GM18873 (cell line): ENCODE measurements at regions not wholly inside any gene's neighbourhood (a gene's known extent, or its start where the extent isn't known, plus 50 kb on each side); places are given as distances from the start of the nearest gene placed in this dataset.

Experiments used
- ATAC-seq: cut with Tn5 transposase; IDR thresholded peaks from one replicate; pipeline ENCODE4 v1.9.1; 2021; ENCODE audit warnings: mild to moderate bottlenecking, moderate library complexity, moderate number of reproducible peaks; ENCODE audit not compliant: unreplicated experiment, low FRiP score

GRCh38 chr1:229022595-229023333 lies 248.1 kb upstream of the RAB4A start:
- ATAC-seq, result no peak

DNA sequence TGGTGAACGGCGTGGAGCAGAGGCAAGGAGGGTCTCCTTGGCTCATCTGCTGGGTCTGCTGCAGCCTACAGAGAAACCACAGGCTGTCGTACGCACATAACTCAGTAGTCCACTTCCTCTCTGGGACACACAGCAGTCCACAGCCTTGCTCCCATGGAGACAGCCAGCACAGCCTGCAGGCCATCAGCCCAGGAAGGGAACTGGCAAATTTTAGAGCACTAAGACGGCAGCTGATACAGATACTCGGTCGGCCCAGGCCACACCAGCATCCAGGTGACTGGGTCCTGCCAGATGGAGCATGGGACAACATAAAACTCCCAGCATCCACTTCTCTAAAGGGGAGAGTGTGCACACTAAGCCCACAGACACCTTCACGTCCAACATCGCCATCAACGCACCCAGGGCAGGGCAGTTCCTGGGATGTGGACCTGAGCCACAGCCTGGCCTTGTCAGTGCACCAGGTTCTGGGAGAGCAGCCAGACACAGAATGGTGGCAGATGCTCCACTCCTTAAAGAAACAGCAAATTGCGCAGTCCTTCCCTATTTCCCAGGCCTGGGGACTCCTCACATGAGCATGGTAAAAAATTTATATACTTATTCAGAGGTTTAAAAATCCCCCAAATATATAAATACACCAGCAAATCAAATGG lies 247.1 kb upstream of the RAB4A start:
- no peak for ATAC-seq

DNA sequence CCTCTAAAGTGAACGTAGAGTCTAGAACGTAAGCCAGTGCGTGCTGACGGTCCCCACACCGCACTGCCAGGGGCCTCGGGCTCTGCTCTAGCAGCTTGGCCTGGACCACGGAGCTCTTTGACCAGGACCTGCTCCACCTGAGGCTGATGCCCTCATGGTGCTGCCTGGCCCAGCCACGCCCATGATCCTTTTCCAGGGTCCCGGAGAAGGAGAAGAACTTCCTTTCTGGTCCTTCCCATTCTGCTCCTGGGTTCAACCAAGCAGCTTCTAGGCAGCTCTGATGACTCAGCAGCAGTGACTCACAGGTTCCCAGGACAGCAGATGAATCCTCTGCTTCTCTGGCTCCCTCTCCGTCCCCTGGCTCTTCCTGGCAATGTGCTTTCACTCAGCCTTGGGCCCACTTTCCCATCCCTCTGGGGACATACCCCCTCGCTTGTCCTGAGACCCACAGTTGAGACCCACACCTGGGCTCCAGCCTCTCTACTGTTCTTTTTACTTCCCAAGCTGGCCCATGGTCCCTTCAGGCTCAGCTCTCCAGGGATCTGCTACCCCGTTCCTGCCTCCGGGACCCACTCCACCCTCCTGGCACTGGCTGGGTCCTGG lies 246.3 kb upstream of the RAB4A start:
- no peak for ATAC-seq

DNA sequence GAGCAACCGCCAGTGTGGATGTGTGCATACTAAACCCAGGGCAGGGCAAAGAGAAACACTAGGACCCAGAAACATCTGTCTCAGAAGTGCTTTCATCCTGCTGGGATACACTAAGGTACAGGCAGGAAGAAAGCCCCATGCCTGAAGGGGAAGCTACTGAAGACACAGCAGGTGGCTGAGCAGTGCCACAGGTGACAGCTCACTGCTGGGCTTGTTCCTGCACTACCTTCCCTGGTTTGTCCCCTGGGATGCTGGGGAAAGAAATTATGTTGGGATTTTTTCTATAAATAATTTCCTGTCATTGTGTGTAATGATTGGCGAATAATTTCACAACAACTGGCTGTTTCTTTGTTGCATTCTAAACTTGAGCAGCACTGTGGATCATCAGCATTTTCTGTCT lies 245.3 kb upstream of the RAB4A start:
- no peak for ATAC-seq

DNA sequence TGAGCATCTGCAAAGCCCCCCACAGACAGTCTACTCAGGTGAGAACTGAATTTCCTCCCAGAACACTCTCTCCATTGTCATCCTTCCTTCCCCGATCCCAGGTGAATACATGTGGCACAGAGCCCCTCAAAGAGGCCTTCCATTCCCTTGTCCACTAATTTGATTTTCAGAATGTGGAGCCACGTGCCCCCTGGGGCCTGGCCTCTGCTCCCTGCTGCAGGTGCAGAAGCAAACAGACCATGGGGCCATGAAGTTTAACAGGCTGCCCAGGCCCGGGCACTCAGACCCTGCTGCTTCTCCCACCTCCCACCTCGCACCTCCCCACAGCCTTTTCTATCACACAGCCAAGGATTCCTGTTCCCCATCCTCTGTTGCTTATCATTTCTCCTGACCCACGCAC lies 243.8 kb upstream of the RAB4A start:
- no peak for ATAC-seq

- no peak for ATAC-seq
Observed at GRCh38 chr1:229027622-229028182, 243.2 kb upstream of the RAB4A start.

GRCh38 chr1:229028544-229028943 lies 242.4 kb upstream of the RAB4A start:
- no peak for ATAC-seq

- ATAC-seq, result no peak
Observed at GRCh38 chr1:229028987-229029878, 241.7 kb upstream of the RAB4A start.

DNA sequence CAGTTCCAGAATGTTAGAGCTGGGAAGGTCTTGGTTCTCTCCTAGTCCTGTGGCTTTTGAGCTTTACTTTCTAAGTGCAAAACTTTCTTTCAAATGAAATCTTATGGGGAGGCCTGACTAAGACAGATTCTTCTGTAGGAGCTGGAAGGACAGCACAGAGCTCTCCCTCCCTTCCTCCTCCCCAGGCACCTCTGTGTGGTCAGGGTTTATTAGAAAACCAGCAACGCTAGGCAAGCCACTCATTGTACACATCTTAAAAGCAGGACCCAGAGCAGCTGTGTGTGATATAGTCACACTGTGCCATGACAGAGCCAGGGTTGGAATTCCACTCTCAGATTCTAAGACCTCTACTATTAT lies 241.1 kb upstream of the RAB4A start:
- ATAC-seq, result no peak

- no peak for ATAC-seq
Observed at GRCh38 chr1:229030630-229031029, 240.3 kb upstream of the RAB4A start.

DNA sequence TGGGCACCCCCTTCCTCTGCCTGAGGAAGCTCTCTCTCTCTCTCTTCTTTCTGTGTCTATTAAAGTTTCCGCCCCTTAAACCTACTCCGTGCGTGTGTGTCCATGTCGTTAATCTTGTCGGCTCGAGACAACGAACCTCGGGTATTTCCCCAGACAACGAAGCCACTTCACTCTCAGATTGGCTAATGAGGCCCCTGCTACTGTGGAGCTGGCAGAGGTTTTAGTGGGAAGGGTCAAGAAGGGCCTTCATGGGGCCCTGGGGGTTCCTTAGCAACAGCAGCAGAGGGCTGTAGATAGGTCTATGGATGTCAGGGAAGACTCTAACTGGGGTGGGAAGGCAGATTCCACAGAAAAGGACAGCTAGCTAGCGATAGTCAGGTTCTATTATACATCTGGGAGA lies 239.8 kb upstream of the RAB4A start:
- no peak for ATAC-seq

- no peak for ATAC-seq
Observed at GRCh38 chr1:229031481-229032341, 239.2 kb upstream of the RAB4A start.

DNA sequence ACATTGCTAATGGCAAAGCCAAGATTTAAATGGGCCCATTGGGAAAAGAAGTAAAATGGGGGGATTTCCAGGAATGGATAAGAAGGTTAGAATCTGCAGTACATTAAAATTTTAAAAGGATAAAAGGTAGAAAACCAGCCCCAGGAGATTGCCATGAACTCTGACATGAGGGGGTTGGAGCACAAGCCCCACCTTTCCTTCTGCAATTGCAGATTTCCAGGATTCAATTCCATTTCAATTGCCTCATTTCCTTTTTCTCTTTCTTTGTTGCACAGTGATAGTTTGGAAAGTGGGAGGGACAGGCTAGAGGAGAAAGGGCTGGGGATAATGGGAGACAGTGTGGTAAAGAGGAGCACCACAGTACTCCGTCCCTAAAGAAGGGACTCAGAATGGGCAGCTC lies 238.5 kb upstream of the RAB4A start:
- ATAC-seq, result no peak

- no peak for ATAC-seq
Observed at GRCh38 chr1:229033480-229033879, 237.4 kb upstream of the RAB4A start.

DNA sequence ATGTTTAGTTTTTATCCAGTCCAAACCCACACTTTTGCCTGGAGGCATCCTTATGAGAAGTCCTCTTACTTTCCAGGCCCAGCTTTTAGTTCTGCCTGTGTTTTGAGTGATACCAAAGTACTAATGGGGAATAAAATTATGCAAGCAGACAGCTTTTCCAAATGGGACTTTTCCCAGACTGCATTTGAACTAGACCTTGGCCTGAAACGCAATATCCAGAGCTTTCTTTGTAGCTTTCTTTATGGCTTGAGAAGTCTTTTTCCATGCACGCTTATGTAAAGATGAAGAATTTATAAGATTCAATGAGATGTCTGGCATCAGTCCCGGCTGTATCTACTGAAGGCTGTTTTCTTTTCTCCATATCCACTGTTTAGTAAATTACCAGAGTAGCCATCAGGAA lies 236.6 kb upstream of the RAB4A start:
- ATAC-seq, result no peak

GRCh38 chr1:229035054-229035747 lies 235.7 kb upstream of the RAB4A start:
- ATAC-seq, result peak; percentile 70

GRCh38 chr1:229035748-229036082 lies 235.2 kb upstream of the RAB4A start:
- peak; percentile 21 for ATAC-seq

DNA sequence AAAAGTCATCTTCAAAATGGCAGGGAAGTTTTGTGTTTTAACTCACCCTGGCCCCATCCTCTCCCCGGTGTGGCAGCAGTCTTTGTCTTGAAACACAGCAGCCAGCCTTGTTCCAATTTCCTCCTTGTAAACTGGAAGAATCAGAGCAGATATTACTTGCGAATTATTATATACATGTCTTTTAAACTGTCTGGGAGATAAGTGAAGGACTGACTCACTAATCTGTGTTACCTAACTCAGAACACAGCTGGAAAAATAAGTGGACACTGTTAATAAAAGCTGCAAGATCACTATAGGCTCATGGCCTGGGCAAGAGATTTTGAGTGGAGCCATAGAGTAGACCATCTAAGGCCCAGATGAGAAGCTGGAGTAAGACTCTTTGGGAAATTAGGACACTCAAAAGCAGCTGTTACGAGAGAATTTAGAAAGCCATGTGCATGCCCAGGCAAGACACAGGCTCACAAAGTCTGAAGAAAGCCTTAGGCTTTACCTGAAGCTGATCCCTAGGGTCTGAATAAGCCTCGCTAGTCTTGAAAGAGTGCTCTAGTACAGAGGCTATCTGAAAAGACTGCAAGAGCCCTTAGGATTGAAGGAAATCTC lies 233.0 kb upstream of the RAB4A start:
- no peak for ATAC-seq
